ENCODE measurements at regions not wholly inside any gene's neighbourhood (a gene's known extent, or its start where the extent isn't known, plus 50 kb on each side); places are given as distances from the start of the nearest gene placed in this dataset.

- DNase-seq: no peak
These were observed 207.2 kb downstream of the CHRM3 start for GRCh38 chr1:239593527-239593926.

- no peak for DNase-seq
These were observed 214.2 kb downstream of the CHRM3 start for GRCh38 chr1:239600588-239600987.

DNA sequence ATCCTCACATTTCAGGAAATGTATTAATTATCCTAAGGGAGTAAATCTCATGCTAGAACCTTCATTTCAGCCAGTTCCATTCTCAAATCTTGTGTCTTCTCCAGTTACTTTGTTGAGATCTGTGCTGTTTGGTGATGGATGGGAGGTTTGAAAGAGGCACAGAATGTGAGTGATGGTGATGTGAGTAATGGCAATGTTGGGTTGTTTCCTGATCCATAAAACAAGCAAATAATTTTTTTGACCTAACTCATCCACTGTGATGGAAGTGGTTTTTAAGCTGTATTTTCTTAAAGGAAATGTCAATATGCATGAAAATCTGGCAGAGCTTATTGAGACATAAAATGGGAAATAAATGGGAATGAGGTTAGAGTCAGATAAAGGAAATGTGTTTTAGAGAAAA, 214.7 kb downstream of the CHRM3 start:
- DNase-seq: no peak

DNA sequence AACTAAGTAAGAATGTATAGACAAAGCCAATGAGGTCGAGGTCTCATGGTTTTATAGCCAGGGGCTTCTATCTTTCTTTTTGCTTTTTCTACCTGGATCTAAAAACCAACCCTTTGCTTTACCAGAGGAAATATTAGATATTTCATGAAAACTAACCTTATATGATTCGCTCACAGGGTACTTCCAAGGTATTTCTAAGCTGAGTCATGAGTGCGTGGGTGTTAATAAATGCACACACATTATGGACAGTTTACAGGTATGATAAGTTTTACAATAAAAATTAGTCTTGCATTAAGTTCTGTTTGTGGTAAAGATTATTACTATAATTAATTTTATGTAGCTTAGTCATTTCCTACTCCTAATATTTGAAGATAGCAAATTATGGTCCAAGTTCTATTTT, 217.2 kb downstream of the CHRM3 start:
- DNase-seq: no peak

GRCh38 chr1:239606850-239607400, 220.6 kb downstream of the CHRM3 start:
- no peak for DNase-seq

GRCh38 chr1:239608469-239608868, 222.1 kb downstream of the CHRM3 start:
- DNase-seq: no peak

GRCh38 chr1:239612379-239612778, 226.0 kb downstream of the CHRM3 start:
- DNase-seq: no peak

GRCh38 chr1:239616673-239617072, 230.3 kb downstream of the CHRM3 start:
- DNase-seq: no peak

GRCh38 chr1:239617259-239617658, 230.9 kb downstream of the CHRM3 start:
- peak in 3 of 58 donors; percentile 3 to 36 (median 5) for DNase-seq

GRCh38 chr1:239617731-239618130, 231.4 kb downstream of the CHRM3 start:
- DNase-seq: no peak

DNA sequence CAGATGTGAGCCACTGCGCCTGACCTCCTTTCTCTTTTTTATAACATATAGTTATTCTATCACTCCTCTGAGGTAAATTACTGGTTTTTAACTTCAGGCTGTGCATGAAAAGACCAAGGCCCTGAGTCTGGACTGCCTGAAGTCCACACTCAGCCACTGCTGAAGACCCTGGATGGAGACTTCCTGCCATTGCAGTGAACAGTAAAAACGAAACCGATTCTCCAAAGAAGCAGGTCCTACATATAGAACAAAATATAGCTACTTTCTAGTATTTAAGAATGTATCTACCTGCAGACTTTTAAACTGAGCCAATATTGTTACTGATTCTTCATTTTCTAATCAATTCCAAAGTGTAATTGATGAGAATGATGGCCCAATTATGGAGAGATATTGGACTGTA, 232.8 kb downstream of the CHRM3 start:
- no peak for DNase-seq

DNA sequence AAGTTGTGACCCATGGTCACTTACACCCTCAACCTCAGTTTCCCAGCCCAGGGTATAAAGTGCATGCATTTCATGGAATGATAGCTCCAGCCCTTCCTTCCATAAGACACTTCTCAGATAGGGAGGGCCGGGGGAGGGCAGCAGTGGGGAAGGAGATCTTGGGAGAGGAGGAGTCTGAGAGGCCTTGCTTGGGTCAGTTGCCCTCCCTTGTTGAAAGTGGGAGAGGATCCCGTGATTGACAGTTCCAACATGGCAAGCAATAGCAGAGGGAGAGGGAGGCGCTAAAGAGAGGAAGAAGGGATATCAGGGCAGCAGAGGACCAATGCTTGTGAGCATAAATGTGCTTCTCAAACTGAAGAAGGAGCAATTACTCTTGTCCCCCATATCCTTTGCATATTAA, 244.4 kb downstream of the CHRM3 start:
- DNase-seq: no peak

DNA sequence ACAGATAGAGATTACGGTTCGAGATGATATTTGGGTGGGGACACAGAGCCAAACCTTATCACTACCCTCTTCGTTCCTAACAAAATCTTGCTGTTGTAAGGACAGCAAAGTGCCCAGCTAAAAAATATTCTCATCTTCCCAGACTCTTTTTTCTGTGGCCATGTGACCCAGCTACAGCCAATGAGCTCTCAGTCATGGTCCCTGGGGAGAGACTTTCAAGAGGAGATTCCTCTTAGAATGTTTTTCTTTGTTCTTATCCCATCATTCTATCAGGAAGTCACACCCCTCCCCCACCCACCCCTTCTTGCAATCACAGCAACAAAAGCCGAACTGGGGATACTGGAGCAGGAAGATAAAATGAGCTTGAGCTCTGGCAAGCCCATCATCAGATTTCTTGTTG, 247.1 kb downstream of the CHRM3 start:
- no peak for DNase-seq

GRCh38 chr1:239635276-239635675, 248.9 kb downstream of the CHRM3 start:
- DNase-seq: no peak

DNA sequence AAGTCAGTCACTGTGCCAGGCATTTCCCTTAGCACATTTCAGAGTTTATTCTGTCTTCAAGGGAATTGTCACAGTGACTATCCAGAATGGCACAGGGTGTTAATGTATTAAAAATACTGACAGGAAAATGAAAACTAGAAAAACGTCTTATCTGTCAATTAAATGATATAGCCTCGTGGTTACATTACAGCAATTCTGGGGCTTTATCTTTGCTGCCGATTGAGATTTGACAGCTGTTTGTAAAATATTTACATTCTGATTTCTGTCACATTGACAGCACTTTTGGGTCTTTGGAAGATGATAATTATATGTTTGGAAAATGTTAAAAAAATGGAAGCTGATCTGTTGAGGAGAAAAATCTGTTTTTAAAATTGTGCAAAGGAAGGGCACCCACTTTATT, 250.0 kb downstream of the CHRM3 start:
- DNase-seq: no peak

DNA sequence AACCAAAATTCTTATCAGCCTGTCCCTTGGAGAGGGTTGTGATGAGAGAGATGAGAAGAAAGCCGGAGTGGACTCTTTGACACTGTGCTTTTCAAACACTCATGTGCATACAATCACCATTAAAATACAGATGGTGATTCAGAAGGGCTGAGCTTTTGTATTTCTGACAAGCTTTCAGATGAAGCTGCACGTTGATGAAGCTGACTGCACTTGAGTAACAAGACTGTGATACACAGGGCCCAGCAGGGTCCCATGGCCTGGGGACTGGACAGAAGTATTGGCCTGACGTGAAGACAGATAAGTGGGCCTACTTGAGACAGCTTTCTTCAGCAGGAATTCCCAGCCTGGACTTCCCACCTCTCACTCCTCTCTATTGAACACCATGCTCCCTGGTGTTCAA, 258.2 kb downstream of the CHRM3 start:
- DNase-seq: no peak

DNA sequence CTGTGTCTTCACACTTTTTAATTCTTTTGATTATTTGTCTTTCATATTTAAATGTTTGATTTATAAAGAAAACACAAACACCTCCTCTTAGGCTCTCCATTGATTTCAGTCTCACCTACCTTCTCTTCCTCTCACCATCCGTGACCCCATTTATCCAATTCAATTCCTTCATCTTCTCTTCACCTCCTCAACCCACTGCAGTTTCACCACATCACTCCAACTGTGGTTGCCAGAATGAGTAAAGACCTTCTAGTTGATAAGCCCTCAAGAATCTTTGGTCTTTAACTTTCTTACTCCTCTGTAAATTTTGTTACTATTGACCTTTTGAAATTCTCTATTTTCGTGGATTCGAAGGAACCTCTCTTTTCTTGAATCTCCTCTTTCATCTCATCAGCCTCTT, 260.7 kb downstream of the CHRM3 start:
- no peak for DNase-seq

GRCh38 chr1:239647964-239648632, 261.7 kb downstream of the CHRM3 start:
- DNase-seq: no peak

DNA sequence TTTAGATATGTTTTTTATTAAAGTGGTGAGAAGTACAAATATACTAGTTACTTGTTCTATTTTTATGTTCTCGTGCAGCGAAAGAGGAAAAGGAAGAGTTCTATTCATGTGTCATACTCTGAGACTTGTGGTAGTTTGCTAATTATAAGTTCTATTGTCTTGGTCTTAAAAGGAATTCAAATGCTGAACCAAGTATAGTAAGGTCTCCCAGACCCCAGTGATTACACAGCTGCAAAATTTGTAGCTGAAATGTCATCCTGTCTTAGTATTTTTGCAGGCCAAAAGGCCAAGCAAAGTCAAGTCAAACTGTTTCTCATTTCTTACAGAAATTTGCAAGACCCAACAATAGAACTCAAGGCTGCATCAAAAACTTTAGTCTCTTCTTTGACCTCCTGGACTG, 268.7 kb downstream of the CHRM3 start:
- DNase-seq: no peak

DNA sequence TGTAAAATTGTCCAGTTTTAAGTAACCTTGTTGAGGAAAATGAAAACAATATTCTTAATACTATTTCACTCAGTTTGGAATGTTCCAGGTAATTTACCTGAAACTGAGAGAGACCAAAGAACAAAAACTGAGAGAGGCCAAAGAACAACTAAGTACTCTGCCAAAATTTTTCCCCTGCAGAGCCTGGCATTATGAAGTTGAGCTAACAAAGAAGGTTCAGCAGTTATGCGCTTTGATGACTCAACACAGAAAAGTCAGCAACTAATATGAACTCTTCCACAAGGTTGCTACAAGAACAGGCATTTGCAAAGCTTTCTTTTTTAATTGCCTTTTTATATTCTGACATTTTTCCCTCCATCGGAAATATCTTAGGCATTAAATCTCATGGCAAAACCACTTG, 270.9 kb downstream of the CHRM3 start:
- no peak for DNase-seq

DNA sequence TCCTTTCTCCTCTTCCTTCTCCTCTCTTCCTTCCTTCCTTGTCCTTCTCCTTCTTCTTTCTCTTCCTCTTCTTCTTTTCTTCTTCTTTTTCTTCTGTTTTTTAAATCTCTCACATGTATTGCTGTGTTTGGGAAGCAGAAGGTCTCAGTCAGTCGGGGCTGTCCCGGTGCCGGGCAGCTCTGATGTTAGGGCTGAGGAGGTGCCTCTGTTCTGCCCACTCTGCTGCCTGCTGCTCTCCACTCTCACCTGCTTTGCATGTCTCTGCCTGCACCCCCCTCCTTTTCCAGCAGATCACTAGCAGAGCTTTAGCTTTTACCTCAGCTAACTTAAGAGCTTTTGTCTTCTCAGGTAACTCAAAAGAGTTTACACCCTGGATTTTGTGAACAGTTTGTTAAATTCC, 276.6 kb downstream of the CHRM3 start:
- DNase-seq: no peak

GRCh38 chr1:239672256-239672655, 285.9 kb downstream of the CHRM3 start:
- no peak for DNase-seq

- DNase-seq: no peak
These were observed 289.4 kb downstream of the CHRM3 start for GRCh38 chr1:239675735-239676134.

All from anterior cingulate cortex (tissue), 58 donors.